Upper lobe of right lung (tissue), 1 donor: ENCODE measurements at regions not wholly inside any gene's neighbourhood (a gene's known extent, or its start where the extent isn't known, plus 50 kb on each side); places are given as distances from the start of the nearest gene placed in this dataset.

Source experiments
- ATAC-seq: fragments of 200-7000 bp; cut with Tn5 transposase; one replicate; pipeline ENCODE4 v1.9.1; 2020; ENCODE audit warnings: mild to moderate bottlenecking, moderate library complexity
- DNase-seq: peaks from one replicate; pipeline ENCODE4 v3.0.0-alpha.2; 2020
- H3K27ac ChIP-seq: fragments of 200-600 bp; one replicate; pipeline ENCODE4 v1.8.0; 2022
- H3K27me3 ChIP-seq: fragments of 200-600 bp; one replicate; pipeline ENCODE4 v1.8.0; 2022; ENCODE audit warnings: mild to moderate bottlenecking
- H3K36me3 ChIP-seq: fragments of 200-600 bp; one replicate; pipeline ENCODE4 v1.8.0; 2022
- H3K4me1 ChIP-seq: fragments of 200-600 bp; one replicate; pipeline ENCODE4 v1.8.0; 2022
- H3K4me3 ChIP-seq: fragments of 200-600 bp; one replicate; pipeline ENCODE4 v1.8.0; 2022; ENCODE audit warnings: mild to moderate bottlenecking
- H3K9me3 ChIP-seq: fragments of 200-600 bp; one replicate; pipeline ENCODE4 v1.8.0; 2022
- intact Hi-C: fragments of 100-400 bp; cut with DNase I; formaldehyde crosslinking; loops from one replicate; pipeline ENCODE4 v1.11.0; 2022
- TF ChIP-seq, protein P1 (sequence below): fragments of 200-600 bp; IDR thresholded peaks from one replicate; pipeline ENCODE4 v1.8.0; 2022; ENCODE audit warnings: antibody characterized with exemption
- donor health status: DM: no; HTN: yes; CAD: no; lungs with severe emphysema.

- Histone ChIP-seq H3K4me3 (no peak overlapping the region), H3K36me3 (no peaks in the 10 kb centered on the region), H3K27ac (no peak overlapping the region), H3K27me3 (no peaks in the 10 kb centered on the region), H3K4me1 (no peaks in the 10 kb centered on the region), H3K9me3 (no peaks in the 10 kb centered on the region)
- TF ChIP-seq, protein P1, sequence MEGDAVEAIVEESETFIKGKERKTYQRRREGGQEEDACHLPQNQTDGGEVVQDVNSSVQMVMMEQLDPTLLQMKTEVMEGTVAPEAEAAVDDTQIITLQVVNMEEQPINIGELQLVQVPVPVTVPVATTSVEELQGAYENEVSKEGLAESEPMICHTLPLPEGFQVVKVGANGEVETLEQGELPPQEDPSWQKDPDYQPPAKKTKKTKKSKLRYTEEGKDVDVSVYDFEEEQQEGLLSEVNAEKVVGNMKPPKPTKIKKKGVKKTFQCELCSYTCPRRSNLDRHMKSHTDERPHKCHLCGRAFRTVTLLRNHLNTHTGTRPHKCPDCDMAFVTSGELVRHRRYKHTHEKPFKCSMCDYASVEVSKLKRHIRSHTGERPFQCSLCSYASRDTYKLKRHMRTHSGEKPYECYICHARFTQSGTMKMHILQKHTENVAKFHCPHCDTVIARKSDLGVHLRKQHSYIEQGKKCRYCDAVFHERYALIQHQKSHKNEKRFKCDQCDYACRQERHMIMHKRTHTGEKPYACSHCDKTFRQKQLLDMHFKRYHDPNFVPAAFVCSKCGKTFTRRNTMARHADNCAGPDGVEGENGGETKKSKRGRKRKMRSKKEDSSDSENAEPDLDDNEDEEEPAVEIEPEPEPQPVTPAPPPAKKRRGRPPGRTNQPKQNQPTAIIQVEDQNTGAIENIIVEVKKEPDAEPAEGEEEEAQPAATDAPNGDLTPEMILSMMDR, result no peak
- DNase-seq (no peak), ATAC-seq (no peak)
- intact Hi-C loops, result no loop called here
Observed at GRCh38 chr3:137199678-137200077, 241.9 kb downstream of the IL20RB start.

DNA sequence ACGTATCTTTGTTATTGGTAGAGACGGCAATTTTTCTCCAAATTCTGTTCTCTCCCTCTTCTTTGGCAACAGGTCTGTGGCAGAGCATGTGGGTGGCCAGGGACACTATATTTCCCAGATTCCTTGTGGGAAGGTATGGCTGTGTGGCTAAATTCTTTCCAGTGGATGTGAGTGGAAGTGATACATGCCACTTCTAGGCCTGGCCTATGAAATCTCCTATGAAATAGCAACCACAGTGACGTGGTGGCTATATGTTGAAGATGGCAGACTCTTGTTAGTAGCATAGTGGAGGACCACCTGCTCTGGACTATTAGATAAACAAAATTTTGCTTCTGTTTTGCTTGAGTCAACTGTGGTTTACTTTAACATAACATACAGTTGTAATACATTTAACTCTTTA lies 243.3 kb downstream of the IL20RB start:
- Histone ChIP-seq H3K27me3 (no peaks in the 10 kb centered on the region), H3K9me3 (no peaks in the 10 kb centered on the region), H3K4me1 (no peaks in the 10 kb centered on the region), H3K4me3 (no peak overlapping the region), H3K27ac (no peak overlapping the region), H3K36me3 (no peaks in the 10 kb centered on the region)
- TF ChIP-seq, protein P1, result no peak
- intact Hi-C loops, result no loop called here
- DNase-seq (no peak), ATAC-seq (no peak)

GRCh38 chr3:137202941-137203340 lies 245.2 kb downstream of the IL20RB start:
- no peaks in the 10 kb centered on the region for H3K27me3 ChIP-seq
- ATAC-seq (peak; percentile 75), DNase-seq (peak; percentile 80)
- H3K27ac ChIP-seq, result no peak overlapping the region
- no peaks in the 10 kb centered on the region for H3K9me3 ChIP-seq
- H3K4me3 ChIP-seq, result no peak overlapping the region
- H3K4me1 ChIP-seq, result no peaks in the 10 kb centered on the region
- intact Hi-C loops, result no loop called here
- TF ChIP-seq, protein P1, result no peak
- H3K36me3 ChIP-seq, result no peaks in the 10 kb centered on the region

DNA sequence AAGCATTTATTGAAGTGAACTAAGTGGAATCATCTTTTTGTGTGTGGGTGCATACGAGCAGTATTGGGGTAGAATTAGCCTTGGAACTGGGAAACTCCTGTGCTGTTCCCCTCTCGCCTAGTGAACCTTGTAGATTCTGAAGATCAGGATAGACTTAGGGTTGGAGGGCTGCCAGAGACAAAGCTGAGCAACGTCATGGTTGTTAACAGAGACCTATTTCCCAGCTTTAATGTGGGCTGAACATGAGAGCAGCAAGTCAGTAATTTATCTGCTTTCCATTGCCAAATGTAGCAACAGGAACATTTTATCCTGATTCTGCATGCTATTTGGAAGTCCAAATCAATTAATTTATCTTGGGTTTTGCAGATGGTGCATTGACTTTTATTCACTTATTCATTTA lies 246.6 kb downstream of the IL20RB start:
- H3K4me3 ChIP-seq, result no peak overlapping the region
- H3K27ac ChIP-seq, result no peak overlapping the region
- H3K27me3 ChIP-seq, result no peaks in the 10 kb centered on the region
- H3K4me1 ChIP-seq, result no peaks in the 10 kb centered on the region
- TF ChIP-seq, protein P1, result no peak
- no peaks in the 10 kb centered on the region for H3K36me3 ChIP-seq
- intact Hi-C loops, result no loop called here
- ATAC-seq (no peak), DNase-seq (no peak)
- H3K9me3 ChIP-seq, result no peaks in the 10 kb centered on the region

DNA sequence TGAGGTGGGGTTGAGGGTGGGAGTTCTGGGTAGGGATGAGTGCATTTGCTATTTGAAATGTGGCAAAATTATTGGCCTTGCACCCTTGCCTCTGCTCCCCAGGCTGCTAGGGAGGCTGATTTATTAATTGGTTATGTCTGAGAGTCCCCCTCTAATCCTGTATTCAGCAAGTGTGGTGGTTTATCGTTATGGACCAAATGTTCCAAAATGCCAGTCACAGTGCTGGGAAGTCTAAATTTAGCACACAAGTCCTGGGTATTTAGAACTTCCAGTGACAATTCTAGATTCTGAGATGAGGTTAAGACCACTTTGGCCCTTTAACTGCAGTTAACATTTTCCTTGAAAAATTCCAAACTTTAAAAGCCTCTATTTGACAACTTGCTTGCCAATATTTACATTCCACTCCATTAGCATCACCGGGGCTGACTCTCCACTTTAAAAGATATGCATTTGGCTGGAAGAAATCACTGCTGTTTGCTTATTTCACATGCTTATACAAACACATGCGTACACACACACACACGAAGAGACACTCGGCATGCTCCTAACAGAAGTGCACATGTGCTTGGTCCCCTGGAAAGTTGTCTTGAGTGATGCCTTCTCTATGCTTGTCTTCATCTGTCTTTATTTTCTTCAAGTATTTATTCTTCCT lies 247.7 kb downstream of the IL20RB start:
- no peak for DNase-seq
- TF ChIP-seq, protein P1, result no peak
- intact Hi-C loops, result no loop called here
- Histone ChIP-seq H3K4me1 (no peaks in the 10 kb centered on the region), H3K9me3 (no peaks in the 10 kb centered on the region), H3K27me3 (no peaks in the 10 kb centered on the region), H3K27ac (no peak overlapping the region), H3K36me3 (no peaks in the 10 kb centered on the region), H3K4me3 (no peak overlapping the region)
- peak; percentile 49 for ATAC-seq

DNA sequence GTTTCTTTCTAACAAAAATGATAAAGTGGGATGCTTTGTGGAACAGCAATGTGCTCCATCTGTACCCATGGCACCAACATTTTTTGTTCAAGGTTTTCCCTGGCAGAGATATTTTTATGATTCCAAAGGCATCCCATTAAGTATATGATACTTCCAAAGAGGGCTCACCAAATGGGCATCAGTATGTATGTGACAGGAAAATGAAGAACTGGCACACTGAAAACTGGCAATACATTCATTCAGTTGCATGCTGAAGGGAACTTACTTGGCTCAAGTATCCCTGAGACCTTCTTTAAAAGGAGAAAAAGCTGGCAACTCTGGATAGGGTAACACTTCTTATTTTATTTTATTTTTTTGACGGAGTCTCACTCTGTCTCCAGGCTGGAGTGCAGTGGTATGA lies 249.8 kb downstream of the IL20RB start:
- intact Hi-C loops, result no loop called here
- no peak overlapping the region for H3K4me3 ChIP-seq
- ATAC-seq (no peak), DNase-seq (no peak)
- H3K4me1 ChIP-seq, result no peaks in the 10 kb centered on the region
- TF ChIP-seq, protein P1, result no peak
- no peak overlapping the region for H3K27ac ChIP-seq
- no peaks in the 10 kb centered on the region for H3K27me3 ChIP-seq
- no peaks in the 10 kb centered on the region for H3K9me3 ChIP-seq
- no peaks in the 10 kb centered on the region for H3K36me3 ChIP-seq
